ENCODE measurements at regions not wholly inside any gene's neighbourhood (a gene's known extent, or its start where the extent isn't known, plus 50 kb on each side); places are given as distances from the start of the nearest gene placed in this dataset.
A peak's percentile ranks its signal among the peaks of the same experiment; 100 is the strongest.

GRCh38 chr6:167475947-167476346 is 151.1 kb downstream of the TTLL2 start:
- TF ChIP-seq, protein P1, sequence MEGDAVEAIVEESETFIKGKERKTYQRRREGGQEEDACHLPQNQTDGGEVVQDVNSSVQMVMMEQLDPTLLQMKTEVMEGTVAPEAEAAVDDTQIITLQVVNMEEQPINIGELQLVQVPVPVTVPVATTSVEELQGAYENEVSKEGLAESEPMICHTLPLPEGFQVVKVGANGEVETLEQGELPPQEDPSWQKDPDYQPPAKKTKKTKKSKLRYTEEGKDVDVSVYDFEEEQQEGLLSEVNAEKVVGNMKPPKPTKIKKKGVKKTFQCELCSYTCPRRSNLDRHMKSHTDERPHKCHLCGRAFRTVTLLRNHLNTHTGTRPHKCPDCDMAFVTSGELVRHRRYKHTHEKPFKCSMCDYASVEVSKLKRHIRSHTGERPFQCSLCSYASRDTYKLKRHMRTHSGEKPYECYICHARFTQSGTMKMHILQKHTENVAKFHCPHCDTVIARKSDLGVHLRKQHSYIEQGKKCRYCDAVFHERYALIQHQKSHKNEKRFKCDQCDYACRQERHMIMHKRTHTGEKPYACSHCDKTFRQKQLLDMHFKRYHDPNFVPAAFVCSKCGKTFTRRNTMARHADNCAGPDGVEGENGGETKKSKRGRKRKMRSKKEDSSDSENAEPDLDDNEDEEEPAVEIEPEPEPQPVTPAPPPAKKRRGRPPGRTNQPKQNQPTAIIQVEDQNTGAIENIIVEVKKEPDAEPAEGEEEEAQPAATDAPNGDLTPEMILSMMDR (IDR thresholded peaks at IDR 0.05), result no peak

DNA sequence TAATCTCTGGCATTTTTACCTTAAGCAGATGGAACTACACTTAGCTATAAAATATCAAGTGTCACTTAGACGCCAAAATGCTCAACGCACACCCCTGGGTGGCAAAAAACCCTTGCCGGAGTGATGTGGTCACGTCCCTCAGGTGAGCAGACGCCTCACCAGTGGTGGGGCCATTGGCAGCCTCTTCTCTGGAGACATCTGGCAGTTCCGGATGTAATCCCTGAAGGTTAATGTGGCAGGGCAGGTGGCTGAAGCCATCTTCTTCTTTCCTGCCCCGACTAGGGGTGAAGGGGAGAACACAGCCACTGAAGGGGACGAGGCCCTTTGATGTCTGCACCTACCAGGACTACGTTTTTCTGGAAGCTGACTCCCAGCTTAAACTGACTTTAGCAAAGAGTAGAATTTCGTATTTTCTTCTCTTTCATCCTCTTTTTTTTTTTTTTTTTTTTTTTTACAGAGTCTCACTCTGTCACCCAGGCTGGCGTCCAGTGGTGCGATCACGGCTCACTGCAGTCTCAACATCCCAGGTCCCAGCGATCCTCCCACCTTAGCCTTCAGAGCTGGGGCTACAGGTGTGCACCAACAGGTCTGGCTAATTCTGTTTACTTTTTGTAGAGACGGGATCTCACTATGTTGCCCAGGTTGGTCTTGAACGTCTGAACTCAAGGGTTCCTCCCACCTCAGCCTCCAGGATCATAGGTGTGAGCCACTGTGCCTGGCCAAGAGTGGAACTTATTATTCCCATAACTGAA is 152.1 kb downstream of the TTLL2 start:
- TF ChIP-seq, protein P1 (IDR thresholded peaks at IDR 0.05), result no peak

GRCh38 chr6:167477688-167478087 is 152.8 kb downstream of the TTLL2 start:
- TF ChIP-seq, protein P1 (IDR thresholded peaks at IDR 0.05), result no peak

GRCh38 chr6:167479301-167479700 is 154.4 kb downstream of the TTLL2 start:
- TF ChIP-seq, protein P1 (IDR thresholded peaks at IDR 0.05), result no peak

DNA sequence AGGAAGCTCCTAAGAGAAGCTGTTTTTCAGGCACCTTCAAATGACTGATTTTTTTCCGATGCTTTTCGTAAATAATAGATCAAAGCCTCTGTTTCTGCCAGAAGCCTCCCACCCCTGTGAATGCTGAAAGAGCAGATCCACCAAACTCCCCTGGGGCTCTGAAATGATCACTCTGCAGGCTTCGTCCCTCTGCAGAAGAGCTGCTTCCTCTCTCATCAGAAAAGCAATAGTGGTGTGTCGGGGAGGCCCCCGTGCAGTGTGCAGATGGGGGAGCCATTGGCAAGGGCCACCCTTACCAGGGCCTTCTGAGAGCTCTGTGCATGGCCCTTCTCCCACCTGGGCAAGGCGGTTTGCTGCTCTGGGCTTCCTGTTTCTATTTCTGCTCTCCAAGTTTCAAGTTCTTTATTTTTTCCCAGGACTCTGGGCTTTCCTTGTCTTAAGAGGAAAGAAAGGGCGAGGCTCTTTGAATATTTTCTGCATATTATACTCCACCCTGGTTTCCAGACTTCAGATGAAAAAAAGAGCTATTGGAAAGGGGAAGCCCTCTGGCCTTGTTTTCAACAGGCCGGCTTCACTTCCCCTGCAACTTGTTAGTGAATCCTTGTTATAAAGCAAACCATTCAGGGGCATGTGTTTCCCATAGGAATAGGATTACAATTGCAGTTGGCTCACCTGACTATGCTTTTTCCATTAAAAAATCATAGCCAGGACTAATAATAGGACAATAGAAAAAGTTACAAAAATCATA is 155.2 kb downstream of the TTLL2 start:
- TF ChIP-seq, protein P1 (IDR thresholded peaks at IDR 0.05), result no peak

DNA sequence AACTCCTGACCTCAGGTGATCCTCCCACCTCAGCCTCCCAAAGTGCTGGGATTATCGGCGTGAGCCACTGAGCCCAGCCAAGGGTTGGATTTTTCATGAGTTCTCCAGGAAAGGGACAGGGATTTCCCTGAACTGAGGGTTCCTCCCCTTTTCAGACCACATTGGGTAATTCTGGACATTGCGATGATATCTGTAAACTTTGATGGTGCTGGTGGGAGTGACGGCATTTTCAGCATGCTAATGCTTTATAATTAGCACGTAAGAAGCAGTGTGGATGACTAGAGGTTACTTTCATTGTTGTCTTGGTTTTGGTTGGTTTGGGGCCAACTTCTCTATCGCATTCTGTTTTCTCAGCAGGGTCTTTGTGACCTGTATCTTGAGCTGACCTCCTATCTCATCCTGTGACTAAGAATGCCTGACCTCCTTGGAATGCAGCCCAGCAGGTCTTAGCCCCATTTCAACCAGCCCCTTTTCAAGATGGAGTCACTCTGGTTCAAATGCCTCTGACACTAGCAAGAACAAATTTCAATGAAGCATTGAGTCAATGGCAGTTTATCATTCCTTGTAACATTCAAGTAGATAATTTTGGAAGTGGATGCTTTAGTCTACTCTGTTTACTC is 156.5 kb downstream of the TTLL2 start:
- TF ChIP-seq, protein P1 (IDR thresholded peaks at IDR 0.05), result no peak

GRCh38 chr6:167485186-167485978 is 160.5 kb downstream of the TTLL2 start:
- TF ChIP-seq, protein P1 (IDR thresholded peaks at IDR 0.05), result peak; percentile 38; the same call in 1 of the 2 replicates

All from LNCAP (cell line).